ENCODE measurements at regions not wholly inside any gene's neighbourhood (a gene's known extent, or its start where the extent isn't known, plus 50 kb on each side); places are given as distances from the start of the nearest gene placed in this dataset.

- no peaks in the 10 kb centered on the region for H3K36me3 ChIP-seq
- intact Hi-C loops (cut with DNase I): no loop called here
- ATAC-seq (no peak), DNase-seq (no peak)
- no peak overlapping the region for H3K4me3 ChIP-seq
- WGBS, 4 donors: 69 to 83% (median 75%) methylated on average over 1 of the region's 1 CpG
- H3K27ac ChIP-seq: no peak overlapping the region
- H3K4me1 ChIP-seq: no peaks in the 10 kb centered on the region
- no peaks in the 10 kb centered on the region for H3K27me3 ChIP-seq
- TF ChIP-seq CTCF (IDR thresholded peaks at IDR 0.05) (no peak), POLR2A (IDR thresholded peaks at IDR 0.05) (no peak)
- no peaks in the 10 kb centered on the region for H3K9me3 ChIP-seq
Observed at GRCh38 chr6:155561257-155561965, 105.8 kb upstream of the NOX3 start.

GRCh38 chr6:155549928-155550327 lies 94.3 kb upstream of the NOX3 start:
- intact Hi-C loops (cut with DNase I): no loop called here
- TF ChIP-seq POLR2A (IDR thresholded peaks at IDR 0.05): no peak
- TF ChIP-seq CTCF (IDR thresholded peaks at IDR 0.05): no peak
- Histone ChIP-seq H3K27ac (no peak overlapping the region), H3K4me1 (no peaks in the 10 kb centered on the region), H3K4me3 (no peak overlapping the region), H3K36me3 (no peaks in the 10 kb centered on the region), H3K9me3 (no peaks in the 10 kb centered on the region), H3K27me3 (no peaks in the 10 kb centered on the region)
- DNase-seq (no peak), ATAC-seq (no peak)
- WGBS, 4 donors: 67 to 93% (median 89%) methylated on average over 4 of the region's 4 CpGs

GRCh38 chr6:155549028-155549798 lies 93.6 kb upstream of the NOX3 start:
- Histone ChIP-seq H3K27ac (no peak overlapping the region), H3K27me3 (no peaks in the 10 kb centered on the region), H3K4me3 (no peak overlapping the region), H3K4me1 (no peaks in the 10 kb centered on the region), H3K36me3 (no peaks in the 10 kb centered on the region), H3K9me3 (no peaks in the 10 kb centered on the region)
- no peak for TF ChIP-seq CTCF (IDR thresholded peaks at IDR 0.05)
- TF ChIP-seq POLR2A (IDR thresholded peaks at IDR 0.05): no peak
- 90 to 96% (median 95%) methylated on average over 9 of the region's 9 CpGs for WGBS, 4 donors
- ATAC-seq (no peak), DNase-seq (no peak)
- intact Hi-C loops (cut with DNase I): no loop called here

GRCh38 chr6:155548576-155548975 lies 92.9 kb upstream of the NOX3 start:
- no peaks in the 10 kb centered on the region for H3K27me3 ChIP-seq
- H3K27ac ChIP-seq: no peak overlapping the region
- DNase-seq (no peak), ATAC-seq (no peak)
- H3K4me1 ChIP-seq: no peaks in the 10 kb centered on the region
- 46 to 64% (median 57%) methylated on average over 4 of the region's 4 CpGs for WGBS, 4 donors
- intact Hi-C loops (cut with DNase I): no loop called here
- no peaks in the 10 kb centered on the region for H3K9me3 ChIP-seq
- no peak overlapping the region for H3K4me3 ChIP-seq
- no peaks in the 10 kb centered on the region for H3K36me3 ChIP-seq
- TF ChIP-seq CTCF (IDR thresholded peaks at IDR 0.05) (no peak), POLR2A (IDR thresholded peaks at IDR 0.05) (no peak)
